Stimulated activated CD4-positive, alpha-beta T cell treated with anti-CD3 and anti-CD28 coated beads, Interleukin-4, amount 100 ng/mL, for 24 hours (primary cell): ENCODE measurements at regions not wholly inside any gene's neighbourhood (a gene's known extent, or its start where the extent isn't known, plus 50 kb on each side); places are given as distances from the start of the nearest gene placed in this dataset.

Source experiments
- DNase-seq: peaks from one replicate; pipeline ENCODE4 v3.0.0-alpha.2; 2020

DNA sequence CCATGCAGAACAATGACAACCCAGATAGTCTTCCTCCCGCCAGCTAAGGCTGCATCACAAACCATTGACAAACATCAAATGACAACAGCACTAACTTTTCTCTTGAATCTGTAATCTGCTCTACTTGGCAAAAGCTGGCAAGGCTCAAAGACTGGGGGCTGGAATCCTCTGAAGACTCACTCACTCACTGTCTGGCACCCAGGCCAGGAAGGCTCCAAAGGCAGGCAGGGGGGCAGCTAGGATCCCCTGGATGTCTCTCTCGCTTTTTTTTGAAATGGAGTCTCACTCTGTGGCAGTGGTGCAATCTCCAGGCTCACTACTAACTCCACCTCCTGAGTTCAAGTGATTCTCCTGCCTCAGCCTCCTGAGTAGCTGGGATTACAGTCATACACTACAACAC is 159.7 kb upstream of the GPR26 start:
- no peak for DNase-seq

DNA sequence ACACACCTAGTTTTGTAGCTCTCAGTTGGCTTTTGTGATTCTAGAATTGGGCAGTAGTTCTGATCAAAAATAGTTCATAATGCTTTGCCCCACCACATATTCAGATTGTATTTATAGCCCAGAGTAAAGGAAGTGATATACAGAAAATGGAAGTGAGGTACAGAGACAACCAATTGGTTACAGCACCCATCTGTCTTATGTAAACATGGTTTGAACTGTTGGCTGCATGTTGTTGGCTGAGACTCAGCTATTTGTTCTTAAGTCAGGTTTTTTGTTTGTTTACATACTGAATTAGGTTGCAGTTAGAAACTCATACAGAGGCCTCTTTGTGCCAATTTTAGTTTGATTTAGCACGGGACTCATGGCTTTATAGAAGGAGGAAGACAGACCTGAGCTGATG is 158.9 kb upstream of the GPR26 start:
- DNase-seq = no peak

DNA sequence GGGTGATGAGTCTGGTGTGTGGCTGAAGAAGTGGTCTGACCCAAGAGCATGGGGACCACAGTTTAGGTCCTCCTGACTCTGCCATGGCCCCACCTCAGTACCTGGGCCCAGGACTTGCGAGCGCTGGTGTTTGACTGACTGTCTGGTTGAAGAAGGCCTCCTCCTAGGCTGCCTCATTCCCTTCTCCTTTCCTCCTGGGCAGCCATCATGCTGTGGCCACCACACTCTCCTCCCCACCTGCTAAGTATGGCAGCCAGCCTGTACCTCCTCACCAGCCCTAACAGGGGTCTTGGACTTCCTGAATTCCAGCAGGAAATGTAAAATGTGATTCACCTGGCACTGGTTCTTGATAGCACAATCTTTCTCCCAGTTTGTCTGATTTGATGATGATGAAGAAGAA is 156.8 kb upstream of the GPR26 start:
- no peak for DNase-seq

- DNase-seq = no peak
Observed at GRCh38 chr10:123512901-123513775, 153.0 kb upstream of the GPR26 start.

GRCh38 chr10:123513870-123514269 is 152.3 kb upstream of the GPR26 start:
- no peak for DNase-seq

- no peak for DNase-seq
Observed at GRCh38 chr10:123514996-123515395, 151.2 kb upstream of the GPR26 start.

GRCh38 chr10:123515661-123516060 is 150.5 kb upstream of the GPR26 start:
- DNase-seq = no peak

DNA sequence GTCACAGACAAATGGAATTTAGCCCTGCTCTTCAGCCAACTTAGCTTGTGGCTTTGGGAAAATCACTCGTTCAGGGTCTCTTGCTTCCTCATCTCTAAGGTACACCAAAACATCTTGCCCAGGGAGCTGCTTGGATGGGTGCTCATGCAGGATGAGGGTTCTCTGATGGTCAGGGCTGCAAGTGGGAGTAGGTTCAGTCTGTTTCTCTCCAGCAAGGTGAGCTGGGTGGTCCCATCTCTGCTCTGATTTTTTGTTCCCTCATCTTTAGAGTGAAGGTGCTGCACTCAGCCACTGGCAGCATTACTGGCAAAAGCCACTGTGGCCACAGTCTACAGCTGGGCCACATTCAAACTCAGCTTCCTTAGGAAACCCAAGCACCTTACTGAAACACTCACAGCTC is 149.9 kb upstream of the GPR26 start:
- no peak for DNase-seq

GRCh38 chr10:123517426-123517825 is 148.7 kb upstream of the GPR26 start:
- no peak for DNase-seq

DNA sequence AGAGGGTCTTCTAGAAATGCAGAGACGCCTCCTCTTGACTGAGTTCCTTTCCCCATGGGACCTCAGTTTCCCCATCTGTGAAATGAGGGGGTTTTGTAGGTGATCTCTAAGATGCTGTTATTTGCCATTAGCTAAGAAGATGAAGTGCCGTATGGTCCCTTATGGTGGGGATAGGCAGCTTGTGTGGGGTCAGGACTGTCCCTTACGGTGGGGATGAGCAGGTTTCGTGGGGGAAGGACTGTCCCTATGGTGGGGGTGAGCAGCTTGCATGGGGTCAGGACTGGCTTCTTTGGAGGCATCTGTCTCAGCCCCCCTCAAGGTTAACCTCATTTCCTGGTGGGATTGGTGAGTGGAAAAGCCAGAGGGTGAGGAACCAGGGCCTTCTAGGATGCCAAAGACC is 148.3 kb upstream of the GPR26 start:
- no peak for DNase-seq

DNA sequence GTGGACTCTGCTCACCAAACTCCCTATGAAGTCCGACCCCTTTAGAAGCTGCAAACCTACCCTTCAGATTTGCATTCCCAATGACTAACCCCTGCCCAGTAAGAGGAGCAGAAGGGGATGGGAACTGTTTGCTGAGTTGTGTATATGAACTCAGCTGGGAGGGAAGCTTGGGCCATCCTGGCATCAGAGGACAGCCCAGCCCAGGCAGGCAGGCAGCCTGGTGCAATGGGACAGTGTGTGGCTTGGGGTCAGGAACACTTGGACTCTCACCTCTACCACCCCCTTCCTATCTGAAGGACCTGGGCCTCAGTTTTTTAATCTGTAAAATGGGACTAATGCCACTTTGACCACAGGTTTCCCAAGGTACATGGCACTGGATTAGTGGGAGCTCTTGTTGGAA is 147.4 kb upstream of the GPR26 start:
- DNase-seq = no peak

DNA sequence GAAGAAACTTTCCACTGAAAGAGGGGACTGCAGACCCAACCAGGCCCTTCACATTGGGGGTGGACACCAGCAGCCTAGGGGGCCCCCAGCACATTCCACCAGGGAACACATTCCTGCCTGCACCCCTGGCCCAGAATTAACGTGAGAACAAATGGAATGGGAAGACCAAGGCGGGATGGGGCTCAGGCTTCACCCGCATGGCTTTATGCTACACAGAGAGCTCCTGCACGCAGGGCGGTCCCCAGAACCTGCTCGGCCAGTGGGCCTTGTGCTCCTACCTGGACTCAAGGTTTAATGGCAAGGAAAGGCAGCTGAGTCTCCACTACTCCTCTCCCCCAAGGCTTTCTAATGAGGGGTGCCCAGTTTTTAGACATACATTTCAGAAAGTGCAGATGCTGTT is 146.3 kb upstream of the GPR26 start:
- no peak for DNase-seq

DNA sequence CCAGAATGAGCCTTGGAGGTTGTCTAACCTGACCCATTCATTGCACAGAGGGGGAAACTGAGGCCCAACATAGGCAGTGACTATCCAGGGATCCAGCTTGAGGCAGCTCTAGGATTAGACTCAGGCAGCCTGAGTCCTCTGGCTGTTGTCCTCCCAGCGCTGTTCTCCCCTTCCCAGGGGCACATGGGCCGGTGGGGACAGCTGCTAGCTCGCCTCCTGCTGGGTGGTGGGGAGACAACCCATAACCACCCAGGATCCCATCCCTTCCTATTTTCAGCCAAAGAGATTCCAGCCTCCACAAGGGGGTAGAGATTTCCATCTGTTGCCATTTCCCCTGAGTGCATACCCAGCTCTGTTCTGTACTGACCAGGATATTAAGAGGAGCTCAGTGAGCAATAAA is 145.1 kb upstream of the GPR26 start:
- no peak for DNase-seq

DNA sequence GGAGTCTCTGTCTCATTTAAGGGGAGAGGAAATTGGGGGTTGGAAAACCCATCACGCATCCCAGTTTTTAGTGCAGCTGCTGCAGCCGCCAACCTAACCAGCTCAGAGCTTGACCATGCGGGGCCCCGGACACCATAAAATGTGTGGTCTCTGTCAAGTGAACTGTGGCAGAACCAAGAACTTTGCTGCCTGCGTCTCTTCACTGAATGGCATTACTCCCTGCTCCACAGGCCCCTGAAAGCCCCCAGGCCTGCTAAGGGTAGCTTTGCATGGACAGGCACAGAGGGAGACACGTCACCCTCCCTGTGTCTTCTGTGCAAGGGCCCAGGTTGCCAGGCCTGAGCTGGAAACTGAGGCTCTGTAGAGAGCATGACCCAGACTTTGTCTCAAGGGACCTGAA is 144.6 kb upstream of the GPR26 start:
- no peak for DNase-seq

DNA sequence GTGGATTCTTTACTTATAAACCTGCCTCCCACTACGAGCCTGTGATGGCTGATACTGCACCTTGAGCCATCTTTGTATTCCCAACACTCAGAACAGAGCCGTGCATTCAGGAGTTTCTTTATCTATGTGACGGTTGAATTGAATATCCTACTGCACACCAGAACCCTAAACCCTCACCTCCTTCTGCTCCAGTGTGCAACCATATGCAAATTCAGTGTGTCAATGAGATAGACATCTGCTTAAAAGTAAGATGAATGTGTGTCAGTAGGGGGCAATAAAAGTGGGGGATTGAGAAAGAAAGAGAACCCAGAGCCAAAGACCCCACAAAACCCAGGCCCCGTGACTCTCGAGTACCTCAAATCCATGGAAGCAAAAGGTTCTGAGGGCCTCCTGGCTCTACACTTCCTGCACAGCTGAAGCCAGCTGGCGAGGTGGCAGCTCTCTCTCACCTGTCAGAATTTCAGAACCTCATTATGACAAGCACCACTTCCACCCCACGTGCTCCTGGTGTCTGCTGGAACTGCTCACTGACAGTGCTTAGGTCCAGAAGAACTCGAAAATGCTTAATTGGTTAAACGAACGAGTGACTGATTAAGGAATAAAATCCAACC is 143.3 kb upstream of the GPR26 start:
- DNase-seq = no peak

GRCh38 chr10:123523833-123524232 is 142.3 kb upstream of the GPR26 start:
- DNase-seq = no peak

DNA sequence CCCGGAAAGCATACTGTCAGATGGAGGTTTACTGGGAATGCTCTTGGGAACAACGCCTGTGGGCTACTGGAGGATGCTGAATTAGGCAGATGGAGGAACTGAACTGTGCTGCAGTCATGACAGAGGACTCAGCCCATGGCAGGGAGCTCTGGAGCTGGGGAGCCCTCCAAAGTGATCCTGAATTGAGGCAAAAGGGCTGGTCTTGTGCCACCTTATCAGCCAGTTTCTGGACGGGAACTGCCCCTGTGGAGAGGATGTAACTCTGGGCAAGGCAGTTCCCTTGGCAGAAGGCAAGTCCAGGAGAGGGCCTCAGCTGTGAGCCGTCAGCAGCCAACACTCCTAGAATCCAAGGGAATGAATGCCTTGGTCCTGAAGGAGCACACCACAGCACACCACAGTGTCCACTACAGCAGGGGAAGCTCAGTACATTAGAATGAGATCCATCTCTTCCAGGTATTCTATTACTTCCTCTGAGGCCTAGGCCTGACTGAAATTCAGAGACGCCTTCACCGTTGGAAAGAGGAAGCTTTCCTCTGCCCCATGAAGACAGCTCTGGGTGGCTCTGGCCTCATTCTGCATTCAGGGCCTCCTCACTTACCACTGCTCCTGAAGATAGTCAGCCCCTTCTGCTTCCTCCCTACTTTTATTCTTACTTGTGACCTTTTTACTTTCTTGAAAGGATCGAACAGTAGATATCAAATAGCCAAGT is 139.6 kb upstream of the GPR26 start:
- no peak for DNase-seq

GRCh38 chr10:123527151-123527550 is 139.0 kb upstream of the GPR26 start:
- DNase-seq = no peak

GRCh38 chr10:123529146-123529760 is 136.9 kb upstream of the GPR26 start:
- DNase-seq = no peak

- no peak for DNase-seq
Observed at GRCh38 chr10:123530166-123530870, 135.8 kb upstream of the GPR26 start.

GRCh38 chr10:123535386-123535785 is 130.8 kb upstream of the GPR26 start:
- DNase-seq = no peak

- no peak for DNase-seq
Observed at GRCh38 chr10:123536176-123536845, 129.8 kb upstream of the GPR26 start.
